ENCODE measurements at regions not wholly inside any gene's neighbourhood (a gene's known extent, or its start where the extent isn't known, plus 50 kb on each side); places are given as distances from the start of the nearest gene placed in this dataset.

GRCh38 chr1:184806296-184806721, 51.7 kb upstream of the EDEM3 start:
- TF ChIP-seq, protein P1, sequence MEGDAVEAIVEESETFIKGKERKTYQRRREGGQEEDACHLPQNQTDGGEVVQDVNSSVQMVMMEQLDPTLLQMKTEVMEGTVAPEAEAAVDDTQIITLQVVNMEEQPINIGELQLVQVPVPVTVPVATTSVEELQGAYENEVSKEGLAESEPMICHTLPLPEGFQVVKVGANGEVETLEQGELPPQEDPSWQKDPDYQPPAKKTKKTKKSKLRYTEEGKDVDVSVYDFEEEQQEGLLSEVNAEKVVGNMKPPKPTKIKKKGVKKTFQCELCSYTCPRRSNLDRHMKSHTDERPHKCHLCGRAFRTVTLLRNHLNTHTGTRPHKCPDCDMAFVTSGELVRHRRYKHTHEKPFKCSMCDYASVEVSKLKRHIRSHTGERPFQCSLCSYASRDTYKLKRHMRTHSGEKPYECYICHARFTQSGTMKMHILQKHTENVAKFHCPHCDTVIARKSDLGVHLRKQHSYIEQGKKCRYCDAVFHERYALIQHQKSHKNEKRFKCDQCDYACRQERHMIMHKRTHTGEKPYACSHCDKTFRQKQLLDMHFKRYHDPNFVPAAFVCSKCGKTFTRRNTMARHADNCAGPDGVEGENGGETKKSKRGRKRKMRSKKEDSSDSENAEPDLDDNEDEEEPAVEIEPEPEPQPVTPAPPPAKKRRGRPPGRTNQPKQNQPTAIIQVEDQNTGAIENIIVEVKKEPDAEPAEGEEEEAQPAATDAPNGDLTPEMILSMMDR (IDR thresholded peaks at IDR 0.05; ENCODE audit: low read depth, low read length): no peak
- no peak for DNase-seq
- Histone ChIP-seq H3K27ac (no peak overlapping the region), H3K36me3 (no peaks in the 10 kb centered on the region), H3K27me3 (ENCODE audit: insufficient read depth, low read depth, severe bottlenecking) (no peaks in the 10 kb centered on the region), H3K4me3 (ENCODE audit: low read depth, low read length) (no peak overlapping the region), H3K9me3 (ENCODE audit: severe bottlenecking) (no peaks in the 10 kb centered on the region)

DNA sequence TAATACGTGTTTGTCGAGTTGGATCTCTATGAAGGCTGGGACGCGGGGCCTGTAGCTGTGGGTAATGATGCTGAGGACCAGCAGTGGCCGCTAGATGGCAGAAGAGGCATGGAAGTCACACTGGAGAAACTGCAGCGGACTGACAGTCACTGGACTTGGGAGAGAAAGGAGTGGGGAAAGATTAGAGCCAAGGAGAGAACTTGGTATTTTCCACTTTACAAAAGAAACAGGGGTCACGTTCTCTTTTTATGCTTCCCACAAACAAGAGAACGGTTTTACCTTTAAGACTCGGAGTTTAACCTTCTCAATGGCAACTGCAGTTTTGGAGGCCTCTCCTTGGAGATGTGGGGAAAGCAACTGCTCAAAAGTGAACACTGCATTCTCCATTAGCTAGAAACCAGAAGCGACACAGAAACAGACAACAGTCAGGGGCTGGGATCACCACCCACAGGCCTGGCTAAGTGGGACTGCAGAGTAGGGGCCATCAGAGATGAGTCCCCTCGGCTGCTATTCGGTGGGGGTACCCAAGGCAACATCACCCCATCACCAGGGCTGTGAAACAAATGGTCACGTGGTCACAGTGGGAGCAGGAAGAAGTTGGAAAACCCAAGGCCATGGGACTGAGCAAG, 51.1 kb upstream of the EDEM3 start:
- Histone ChIP-seq H3K36me3 (no peaks in the 10 kb centered on the region), H3K27ac (no peak overlapping the region), H3K27me3 (ENCODE audit: insufficient read depth, low read depth, severe bottlenecking) (no peaks in the 10 kb centered on the region), H3K9me3 (ENCODE audit: severe bottlenecking) (no peaks in the 10 kb centered on the region), H3K4me3 (ENCODE audit: low read depth, low read length) (no peak overlapping the region)
- TF ChIP-seq, protein P1 (IDR thresholded peaks at IDR 0.05; ENCODE audit: low read depth, low read length): peak; percentile 84
- peak; percentile 82 for DNase-seq

Data from WERI-Rb-1 (cell line).